ENCODE measurements at regions not wholly inside any gene's neighbourhood (a gene's known extent, or its start where the extent isn't known, plus 50 kb on each side); places are given as distances from the start of the nearest gene placed in this dataset.

- no peak for DNase-seq
These were observed 342.9 kb downstream of the FOXL1 start for GRCh38 chr16:86921289-86921688.

- no peak for DNase-seq
These were observed 344.0 kb downstream of the FOXL1 start for GRCh38 chr16:86922311-86922710.

GRCh38 chr16:86923656-86924055 is 345.3 kb downstream of the FOXL1 start:
- no peak for DNase-seq

GRCh38 chr16:86924537-86924936 is 346.2 kb downstream of the FOXL1 start:
- no peak for DNase-seq

- DNase-seq, result no peak
These were observed 346.9 kb downstream of the FOXL1 start for GRCh38 chr16:86925067-86925791.

DNA sequence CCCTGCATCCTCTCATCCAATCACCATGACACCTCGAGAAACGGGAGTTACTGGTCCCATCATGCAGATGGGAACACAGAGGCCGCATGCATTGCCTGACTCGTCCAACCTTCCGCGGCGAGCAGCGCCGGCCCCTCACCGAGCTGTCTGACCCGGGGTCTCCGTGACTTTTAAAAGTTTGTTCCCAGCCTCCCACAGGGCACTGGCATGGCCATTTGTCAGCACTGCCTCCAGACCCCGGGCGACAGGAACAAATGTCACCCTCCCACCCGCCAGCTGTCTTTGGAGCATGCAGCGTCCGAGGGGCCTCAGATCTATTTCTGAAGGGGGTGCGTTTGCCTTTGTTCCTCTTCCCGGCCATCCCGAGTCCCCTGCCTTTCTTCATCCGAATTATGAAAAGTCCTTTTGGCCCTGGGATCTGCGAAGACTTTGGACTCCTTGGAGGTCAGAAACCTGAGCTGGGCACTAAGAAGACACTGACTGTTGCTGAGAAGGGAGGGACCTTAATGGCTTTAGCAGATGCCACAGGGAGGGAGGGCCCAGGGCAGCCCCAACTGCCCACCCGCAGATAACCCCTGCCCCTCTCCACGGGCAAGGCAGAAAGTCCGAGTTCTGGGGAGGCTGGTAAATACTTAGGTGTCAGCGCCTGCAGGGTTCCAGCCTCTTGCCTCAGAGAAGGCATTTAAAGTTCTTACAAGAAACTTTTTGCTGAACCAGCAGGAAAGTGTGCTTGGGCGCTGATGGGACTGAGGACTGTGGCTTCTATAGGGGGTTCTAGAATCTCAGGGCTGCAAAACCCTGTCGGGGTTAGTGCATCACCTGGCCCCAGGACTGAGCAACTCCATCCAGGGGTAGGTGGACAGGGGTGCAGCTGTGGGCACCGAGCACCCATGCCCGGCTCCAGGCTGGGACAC is 348.1 kb downstream of the FOXL1 start:
- DNase-seq, result no peak

GRCh38 chr16:86927699-86928098 is 349.4 kb downstream of the FOXL1 start:
- no peak for DNase-seq

GRCh38 chr16:86928523-86929011 is 350.2 kb downstream of the FOXL1 start:
- DNase-seq, result no peak

DNA sequence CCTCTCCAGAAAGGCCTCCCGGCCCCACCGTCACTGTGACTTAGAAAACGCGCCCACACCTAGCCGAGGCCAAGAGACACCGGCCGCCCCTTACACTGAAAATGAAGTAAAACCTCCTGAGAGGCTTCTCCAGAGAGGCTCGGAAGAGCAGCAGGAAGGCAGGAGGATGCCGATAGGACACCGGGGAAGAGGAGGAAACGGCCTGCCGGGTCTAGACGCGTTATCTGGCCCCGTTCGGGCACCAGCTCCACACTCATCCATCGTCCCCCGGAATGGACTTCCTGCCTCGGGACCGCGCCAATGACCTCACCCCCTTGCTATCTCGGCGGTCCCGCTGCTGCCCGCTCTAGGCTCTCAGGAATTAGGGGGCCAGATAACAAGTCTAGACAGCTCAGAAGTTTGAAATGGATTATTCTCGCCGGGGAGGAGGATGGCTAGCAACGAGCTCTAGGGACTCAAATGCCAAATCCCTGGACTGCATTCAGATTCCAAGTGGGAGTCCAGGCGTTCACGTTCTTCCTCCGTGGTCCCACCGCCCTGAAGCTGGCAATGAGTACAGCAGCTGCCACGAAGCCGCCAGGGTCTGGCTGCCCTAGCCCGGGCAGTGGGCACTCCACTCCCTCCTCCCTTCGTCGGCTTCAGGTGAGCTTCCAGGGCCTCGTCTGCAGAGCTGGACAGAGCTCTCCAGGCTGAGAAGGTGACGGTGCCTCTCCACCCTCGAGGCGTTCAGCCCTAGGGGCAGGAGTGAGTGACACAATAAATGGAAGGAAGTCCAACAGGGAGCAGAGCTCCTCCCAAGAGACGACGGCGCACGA is 350.9 kb downstream of the FOXL1 start:
- DNase-seq, result no peak

- DNase-seq, result no peak
These were observed 351.7 kb downstream of the FOXL1 start for GRCh38 chr16:86930001-86930400.

DNA sequence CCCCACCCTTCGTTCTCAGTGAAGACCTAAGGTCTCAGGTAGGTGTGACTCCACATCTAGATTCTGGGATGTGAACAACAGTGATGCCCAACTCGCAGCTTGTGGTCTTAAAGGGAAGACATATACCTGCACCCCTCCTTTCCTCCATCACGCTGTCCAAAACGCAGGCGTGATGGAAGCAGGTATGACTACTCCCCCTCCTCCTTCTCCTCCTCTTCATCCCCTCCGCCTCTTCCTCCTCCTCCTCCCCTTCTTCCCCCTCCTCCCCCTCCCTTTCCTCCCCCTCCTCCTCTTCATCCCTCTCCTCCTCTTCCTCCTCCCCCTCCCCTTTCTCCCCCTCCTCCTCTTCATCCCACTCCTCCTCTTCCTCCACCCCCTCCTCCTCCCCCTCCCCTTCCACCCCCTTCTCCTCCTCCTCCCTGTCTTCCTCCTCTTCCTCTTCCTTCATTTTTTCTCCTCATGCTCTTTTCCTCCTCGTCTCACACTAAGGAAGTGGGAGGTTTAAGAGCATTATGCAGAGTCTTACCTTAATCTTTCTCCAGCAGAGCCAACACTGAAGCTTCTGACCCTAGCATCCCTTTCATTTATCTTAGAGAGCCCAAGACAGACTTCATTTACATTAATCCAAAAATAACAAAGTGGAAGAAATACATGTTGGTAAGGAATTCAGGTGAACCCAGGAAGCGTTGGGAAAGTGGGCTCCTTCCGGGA is 352.5 kb downstream of the FOXL1 start:
- no peak for DNase-seq

DNA sequence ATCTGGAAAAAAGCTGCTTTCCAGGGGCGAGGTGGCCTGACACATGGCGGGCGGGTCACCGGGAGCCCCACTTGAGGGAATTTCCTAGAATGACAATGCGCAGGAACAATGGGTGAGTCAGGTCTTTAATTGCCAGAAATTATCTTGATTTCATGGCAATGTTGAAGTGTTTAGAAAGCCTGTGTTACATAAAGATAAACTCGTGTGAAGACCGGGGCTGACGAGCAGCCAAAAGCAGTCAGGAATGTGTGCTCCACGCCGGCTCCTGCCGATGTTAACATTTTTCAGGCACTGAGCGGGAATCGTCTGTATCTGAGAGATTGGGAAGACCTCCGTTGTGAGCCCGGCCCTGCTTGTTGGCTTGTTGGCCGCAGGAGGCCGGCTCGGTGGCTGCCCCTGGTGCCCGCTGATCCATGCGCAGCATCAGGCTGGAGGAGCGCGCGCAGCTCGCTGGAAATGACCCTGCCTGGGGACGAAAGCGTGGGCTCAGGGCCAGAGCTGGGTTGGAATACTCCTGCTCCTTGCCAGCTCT is 353.1 kb downstream of the FOXL1 start:
- DNase-seq, result no peak

- DNase-seq, result no peak
These were observed 354.0 kb downstream of the FOXL1 start for GRCh38 chr16:86932130-86932982.

DNA sequence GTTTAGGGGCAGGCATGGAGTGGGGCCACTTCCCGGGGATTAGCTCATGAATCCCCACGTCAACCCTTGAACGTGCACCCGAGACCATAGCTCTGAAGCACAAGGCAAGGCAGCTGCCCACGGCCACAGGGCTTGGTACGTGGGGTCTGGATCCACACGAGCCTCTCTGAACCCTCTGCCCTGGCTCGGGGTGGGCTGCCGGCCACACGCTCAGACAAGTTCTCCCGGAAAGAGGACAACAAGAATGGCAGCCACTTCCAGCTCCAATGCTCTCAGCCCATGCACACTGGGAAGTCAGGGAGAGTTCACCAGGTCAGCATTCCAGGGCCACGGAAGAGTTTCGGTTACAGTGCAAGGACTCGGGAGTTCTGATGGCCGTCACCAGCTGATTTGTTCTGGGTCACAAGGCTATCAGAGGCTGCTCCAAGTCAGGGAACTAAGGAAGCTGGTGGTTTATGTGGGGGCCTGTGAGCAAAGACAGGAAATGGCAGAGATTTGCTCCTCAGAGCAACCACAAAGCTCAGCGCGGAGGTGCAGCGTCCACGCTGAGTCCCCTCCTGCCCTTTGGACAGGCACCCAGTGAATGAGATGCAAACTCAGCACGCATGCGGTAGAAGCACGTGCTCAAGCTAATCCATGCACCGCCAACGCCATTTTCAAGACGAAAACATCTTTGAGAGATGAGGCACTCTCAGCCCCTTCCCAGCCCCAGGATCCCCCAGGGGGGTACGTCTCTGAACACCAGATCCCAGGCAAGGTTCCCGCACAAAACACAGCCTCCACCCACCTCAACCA is 356.4 kb downstream of the FOXL1 start:
- no peak for DNase-seq

GRCh38 chr16:86939609-86940008 is 361.3 kb downstream of the FOXL1 start:
- DNase-seq, result no peak

DNA sequence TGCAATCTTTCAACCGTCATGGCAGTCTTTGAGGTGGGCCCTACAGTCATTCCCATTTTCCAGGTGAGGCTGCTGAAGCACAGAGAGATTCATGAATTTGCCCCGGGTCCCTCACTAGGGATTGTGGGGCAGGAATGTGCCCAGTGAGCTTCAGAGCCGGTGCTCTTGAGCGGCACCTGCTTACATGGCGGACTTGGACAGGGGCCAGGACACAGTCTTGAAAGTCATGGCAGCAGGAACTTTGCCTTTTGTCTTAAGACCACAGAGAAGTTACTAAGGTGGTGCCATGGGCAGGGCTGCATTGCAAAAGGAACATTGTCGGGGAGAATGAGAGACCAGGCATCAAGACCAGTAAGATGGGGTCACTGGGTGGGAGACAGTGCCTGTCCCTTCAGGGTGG is 363.4 kb downstream of the FOXL1 start:
- no peak for DNase-seq

- DNase-seq, result no peak
These were observed 364.1 kb downstream of the FOXL1 start for GRCh38 chr16:86942151-86943051.

DNA sequence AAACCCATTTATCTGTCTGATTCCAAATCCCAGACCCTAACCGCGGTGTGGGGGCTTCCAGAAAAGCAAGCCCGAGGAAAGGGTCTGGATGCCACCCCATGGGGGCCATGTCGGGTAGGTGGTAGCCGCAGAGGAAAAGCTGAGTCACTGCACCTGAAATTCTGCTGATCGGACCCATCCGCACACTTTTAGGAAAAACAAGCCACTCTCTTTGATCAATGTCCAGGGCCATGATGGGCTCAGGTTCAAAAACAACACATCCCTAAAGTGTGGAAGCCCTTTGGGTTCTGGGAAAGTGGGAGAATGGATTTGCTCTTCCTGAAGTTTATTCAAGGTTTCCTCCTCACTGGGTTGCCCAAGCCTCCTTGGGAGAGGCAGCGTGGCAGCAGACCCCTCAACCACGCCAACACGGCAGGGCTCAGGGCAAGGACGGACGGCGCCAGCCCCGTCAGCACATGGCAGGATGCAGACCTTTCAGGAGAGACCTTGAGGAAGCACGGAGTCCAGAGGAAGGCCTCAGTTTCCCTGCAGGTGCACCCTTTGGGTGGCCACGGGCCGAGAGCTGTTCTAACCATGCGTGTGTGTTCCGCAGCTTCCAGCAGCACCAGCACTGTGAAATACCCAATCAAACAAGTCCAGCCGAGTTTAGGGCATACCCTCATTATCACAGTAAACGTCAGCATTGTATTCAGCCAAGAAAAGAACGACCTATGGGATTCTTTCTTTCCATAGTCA is 367.0 kb downstream of the FOXL1 start:
- DNase-seq, result no peak

GRCh38 chr16:86946396-86946795 is 368.0 kb downstream of the FOXL1 start:
- no peak for DNase-seq
